Limb (tissue), 2 donors: ENCODE measurements at regions not wholly inside any gene's neighbourhood (a gene's known extent, or its start where the extent isn't known, plus 50 kb on each side); places are given as distances from the start of the nearest gene placed in this dataset.

ENCODE experiments used
- DNase-seq, 2 donors: peaks; one replicate each; pipeline ENCODE4 v3.0.0-alpha.2; 2016; ENCODE audit errors: extremely low spot score in 2 of 2

- no peak for DNase-seq
Measured at GRCh38 chr20:24337069-24337468, 132.4 kb upstream of the SYNDIG1 start.

- no peak for DNase-seq
Measured at GRCh38 chr20:24334830-24335229, 134.6 kb upstream of the SYNDIG1 start.

GRCh38 chr20:24332956-24333355 lies 136.5 kb upstream of the SYNDIG1 start:
- DNase-seq: no peak

GRCh38 chr20:24331939-24332338 lies 137.5 kb upstream of the SYNDIG1 start:
- no peak for DNase-seq

GRCh38 chr20:24328901-24329300 lies 140.5 kb upstream of the SYNDIG1 start:
- no peak for DNase-seq

- no peak for DNase-seq
Measured at GRCh38 chr20:24321973-24322372, 147.5 kb upstream of the SYNDIG1 start.

GRCh38 chr20:24318569-24319352 lies 150.7 kb upstream of the SYNDIG1 start:
- DNase-seq: no peak

- no peak for DNase-seq
Measured at GRCh38 chr20:24317224-24317623, 152.2 kb upstream of the SYNDIG1 start.

GRCh38 chr20:24316731-24317130 lies 152.7 kb upstream of the SYNDIG1 start:
- DNase-seq: no peak

GRCh38 chr20:24314053-24314452 lies 155.4 kb upstream of the SYNDIG1 start:
- DNase-seq: no peak

GRCh38 chr20:24309596-24309995 lies 159.8 kb upstream of the SYNDIG1 start:
- DNase-seq: no peak

GRCh38 chr20:24305371-24305770 lies 164.1 kb upstream of the SYNDIG1 start:
- DNase-seq: no peak

- no peak for DNase-seq
Measured at GRCh38 chr20:24304291-24304690, 165.1 kb upstream of the SYNDIG1 start.

GRCh38 chr20:24303393-24304170 lies 165.8 kb upstream of the SYNDIG1 start:
- no peak for DNase-seq

- DNase-seq: no peak
Measured at GRCh38 chr20:24297993-24298392, 171.4 kb upstream of the SYNDIG1 start.

GRCh38 chr20:24296477-24297261 lies 172.8 kb upstream of the SYNDIG1 start:
- DNase-seq: no peak

- no peak for DNase-seq
Measured at GRCh38 chr20:24291014-24291413, 178.4 kb upstream of the SYNDIG1 start.

GRCh38 chr20:24289737-24290481 lies 179.5 kb upstream of the SYNDIG1 start:
- no peak for DNase-seq

GRCh38 chr20:24283186-24283585 lies 186.2 kb upstream of the SYNDIG1 start:
- no peak for DNase-seq

GRCh38 chr20:24277196-24277595 lies 192.2 kb upstream of the SYNDIG1 start:
- DNase-seq: no peak

GRCh38 chr20:24275946-24276705 lies 193.3 kb upstream of the SYNDIG1 start:
- no peak for DNase-seq
